Ishikawa (cell line): ENCODE measurements at regions not wholly inside any gene's neighbourhood (a gene's known extent, or its start where the extent isn't known, plus 50 kb on each side); places are given as distances from the start of the nearest gene placed in this dataset.
A peak's percentile ranks its signal among the peaks of the same experiment; 100 is the strongest.

ENCODE experiments used
- CEBPB ChIP-seq: IDR thresholded peaks from 2 replicates; pipeline ENCODE4 v1.6.1; 2012
- CREB1 ChIP-seq: IDR thresholded peaks from 2 replicates; pipeline ENCODE4 v1.6.1; 2012; ENCODE audit warnings: low read depth
- EGR1 ChIP-seq: IDR thresholded peaks from 2 replicates; pipeline ENCODE4 v1.6.1; 2012
- EP300 ChIP-seq: IDR thresholded peaks from 2 replicates; pipeline ENCODE4 v1.6.1; 2012; ENCODE audit warnings: borderline replicate concordance
- FOXM1 ChIP-seq: IDR thresholded peaks from 2 replicates; pipeline ENCODE4 v1.6.1; 2012; ENCODE audit warnings: low read depth, borderline replicate concordance
- NFIC ChIP-seq: IDR thresholded peaks from 2 replicates; pipeline ENCODE4 v1.6.1; 2012
- RAD21 ChIP-seq: IDR thresholded peaks from 2 replicates; pipeline ENCODE4 v1.6.1; 2012; ENCODE audit warnings: low read depth
- REST ChIP-seq: IDR thresholded peaks from 2 replicates; pipeline ENCODE4 v1.6.1; 2012; ENCODE audit warnings: low read depth, mild to moderate bottlenecking
- TAF1 ChIP-seq: IDR thresholded peaks from 2 replicates; pipeline ENCODE4 v1.6.1; 2012; ENCODE audit warnings: low read depth, mild to moderate bottlenecking
- TCF12 ChIP-seq: IDR thresholded peaks from 2 replicates; pipeline ENCODE4 v1.6.1; 2012; ENCODE audit warnings: low read depth
- TEAD4 ChIP-seq: IDR thresholded peaks from 2 replicates; pipeline ENCODE4 v1.6.1; 2012
- USF1 ChIP-seq: IDR thresholded peaks from 2 replicates; pipeline ENCODE4 v1.6.1; 2012
- YY1 ChIP-seq: IDR thresholded peaks from 2 replicates; pipeline ENCODE4 v1.6.1; 2012; ENCODE audit warnings: low read depth
- ZBTB7A ChIP-seq: IDR thresholded peaks from 2 replicates; pipeline ENCODE4 v1.6.1; 2012; ENCODE audit warnings: low read depth
- TF ChIP-seq, protein P1 (sequence below): IDR thresholded peaks from 2 replicates; pipeline ENCODE4 v1.6.1; 2012

GRCh38 chr9:28774433-28775235 is 1201.4 kb upstream of the C9orf72 start:
- TF ChIP-seq NFIC (no peak), RAD21 (peak; percentile 60)

GRCh38 chr9:28779243-28779642 is 1206.0 kb upstream of the C9orf72 start:
- TF ChIP-seq ZBTB7A (no peak), RAD21 (no peak), EGR1 (no peak), TCF12 (no peak), CEBPB (no peak), CREB1 (no peak), REST (no peak)
- TF ChIP-seq, protein P1, sequence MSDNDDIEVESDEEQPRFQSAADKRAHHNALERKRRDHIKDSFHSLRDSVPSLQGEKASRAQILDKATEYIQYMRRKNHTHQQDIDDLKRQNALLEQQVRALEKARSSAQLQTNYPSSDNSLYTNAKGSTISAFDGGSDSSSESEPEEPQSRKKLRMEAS = no peak

GRCh38 chr9:28781481-28781880 is 1208.2 kb upstream of the C9orf72 start:
- no peak for TF ChIP-seq FOXM1

GRCh38 chr9:28782630-28783029 is 1209.3 kb upstream of the C9orf72 start:
- TF ChIP-seq CEBPB (peak; percentile 97), YY1 (0 out of 2 replicates have a peak, but pooled peaks have one; percentile 21), TEAD4 (no peak), USF1 (no peak)

GRCh38 chr9:28792716-28793115 is 1219.4 kb upstream of the C9orf72 start:
- no peak for TF ChIP-seq USF1
- TF ChIP-seq YY1 = no peak
- no peak for TF ChIP-seq CEBPB
- no peak for TF ChIP-seq NFIC
- TF ChIP-seq REST = no peak
- TF ChIP-seq TCF12 = no peak
- no peak for TF ChIP-seq RAD21
- TF ChIP-seq TEAD4 = no peak
- TF ChIP-seq EP300 = no peak
- TF ChIP-seq EGR1 = no peak

DNA sequence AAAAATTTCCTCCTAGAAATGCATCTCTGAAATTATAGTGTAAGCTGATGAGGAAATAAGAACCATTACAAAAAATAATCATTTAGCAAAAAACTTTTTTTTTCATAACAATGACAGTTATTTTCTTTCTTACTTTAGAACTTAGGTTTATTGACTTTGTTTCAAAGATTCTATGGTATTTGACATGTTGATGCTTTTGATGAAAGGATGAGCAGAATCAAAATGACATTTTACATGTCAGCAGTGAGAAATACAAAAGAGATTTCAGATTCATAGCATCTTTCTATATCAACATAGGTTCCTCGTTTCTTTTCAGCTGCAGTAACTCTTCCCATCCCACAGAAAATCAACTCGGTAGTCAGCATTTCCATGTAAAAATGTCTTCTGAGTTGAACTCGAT is 1226.6 kb upstream of the C9orf72 start:
- TF ChIP-seq FOXM1 = no peak
- no peak for TF ChIP-seq YY1
- TF ChIP-seq EGR1 = no peak
- no peak for TF ChIP-seq USF1
- no peak for TF ChIP-seq CREB1
- no peak for TF ChIP-seq TAF1

DNA sequence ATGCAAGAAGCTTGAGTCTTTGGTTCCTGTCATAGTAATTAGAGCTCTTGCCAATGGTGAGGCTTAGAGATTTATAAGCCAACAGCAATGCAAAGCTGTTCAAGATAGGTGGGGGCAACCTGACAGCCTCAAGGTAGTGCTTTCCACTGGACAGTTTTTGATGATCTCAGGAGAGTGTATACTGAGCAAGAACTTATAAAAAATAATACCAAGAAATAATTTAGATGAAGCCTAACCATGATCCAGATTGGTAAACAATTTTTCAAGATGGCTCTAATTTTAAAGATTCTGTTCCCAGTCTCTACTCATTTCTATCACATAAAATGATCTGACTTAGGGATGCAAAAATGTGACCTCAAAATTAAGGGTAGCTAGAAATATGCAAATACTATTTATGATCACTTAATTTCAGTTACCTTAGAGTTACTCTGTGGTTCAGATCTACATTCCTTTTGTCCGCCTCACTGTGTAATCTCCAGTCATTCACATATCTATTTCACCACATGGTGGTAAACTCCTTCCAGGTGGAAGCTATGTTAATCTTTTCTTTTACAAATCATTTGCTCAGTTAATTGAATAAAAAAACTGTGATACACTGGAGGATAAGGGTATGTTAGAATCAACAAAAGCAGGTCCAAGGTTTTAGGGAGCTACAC is 1228.0 kb upstream of the C9orf72 start:
- TF ChIP-seq ZBTB7A = no peak
- TF ChIP-seq, protein P1 = no peak
- no peak for TF ChIP-seq FOXM1
- TF ChIP-seq RAD21 = no peak
- TF ChIP-seq EP300 = no peak
- no peak for TF ChIP-seq EGR1
